ENCODE measurements at regions not wholly inside any gene's neighbourhood (a gene's known extent, or its start where the extent isn't known, plus 50 kb on each side); places are given as distances from the start of the nearest gene placed in this dataset.

GRCh38 chr1:170819781-170820180 lies 115.6 kb upstream of the MROH9 start:
- H3K27me3 ChIP-seq = no peaks in the 10 kb centered on the region
- H3K9me3 ChIP-seq = no peaks in the 10 kb centered on the region
- DNase-seq = no peak
- H3K36me3 ChIP-seq = no peaks in the 10 kb centered on the region
- no peak overlapping the region for H3K4me3 ChIP-seq (ENCODE audit: low read depth, low read length)
- H3K4me1 ChIP-seq = no peaks in the 10 kb centered on the region
- TF ChIP-seq, protein P1, sequence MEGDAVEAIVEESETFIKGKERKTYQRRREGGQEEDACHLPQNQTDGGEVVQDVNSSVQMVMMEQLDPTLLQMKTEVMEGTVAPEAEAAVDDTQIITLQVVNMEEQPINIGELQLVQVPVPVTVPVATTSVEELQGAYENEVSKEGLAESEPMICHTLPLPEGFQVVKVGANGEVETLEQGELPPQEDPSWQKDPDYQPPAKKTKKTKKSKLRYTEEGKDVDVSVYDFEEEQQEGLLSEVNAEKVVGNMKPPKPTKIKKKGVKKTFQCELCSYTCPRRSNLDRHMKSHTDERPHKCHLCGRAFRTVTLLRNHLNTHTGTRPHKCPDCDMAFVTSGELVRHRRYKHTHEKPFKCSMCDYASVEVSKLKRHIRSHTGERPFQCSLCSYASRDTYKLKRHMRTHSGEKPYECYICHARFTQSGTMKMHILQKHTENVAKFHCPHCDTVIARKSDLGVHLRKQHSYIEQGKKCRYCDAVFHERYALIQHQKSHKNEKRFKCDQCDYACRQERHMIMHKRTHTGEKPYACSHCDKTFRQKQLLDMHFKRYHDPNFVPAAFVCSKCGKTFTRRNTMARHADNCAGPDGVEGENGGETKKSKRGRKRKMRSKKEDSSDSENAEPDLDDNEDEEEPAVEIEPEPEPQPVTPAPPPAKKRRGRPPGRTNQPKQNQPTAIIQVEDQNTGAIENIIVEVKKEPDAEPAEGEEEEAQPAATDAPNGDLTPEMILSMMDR (IDR thresholded peaks at IDR 0.05; ENCODE audit: low read depth, low read length) = no peak

DNA sequence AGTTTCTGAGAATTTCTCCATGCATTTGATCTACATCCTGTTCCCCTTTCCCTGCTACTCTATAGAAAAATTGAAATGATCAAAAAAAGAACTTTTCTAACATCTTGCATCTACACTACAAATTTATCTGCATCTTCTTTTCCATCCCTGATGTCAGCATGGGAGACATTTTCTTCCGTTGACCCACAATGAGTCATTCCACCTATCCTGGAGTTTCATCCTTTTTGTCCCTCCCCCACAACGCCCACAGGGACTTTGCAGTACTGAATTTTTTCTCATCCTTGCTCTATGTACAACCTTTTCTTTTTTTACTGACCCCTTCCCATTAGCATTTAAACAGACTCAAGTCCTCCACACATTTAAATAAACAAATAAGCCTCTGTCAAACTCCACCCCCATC lies 112.2 kb upstream of the MROH9 start:
- H3K4me1 ChIP-seq = no peaks in the 10 kb centered on the region
- no peaks in the 10 kb centered on the region for H3K27me3 ChIP-seq
- DNase-seq = no peak

DNA sequence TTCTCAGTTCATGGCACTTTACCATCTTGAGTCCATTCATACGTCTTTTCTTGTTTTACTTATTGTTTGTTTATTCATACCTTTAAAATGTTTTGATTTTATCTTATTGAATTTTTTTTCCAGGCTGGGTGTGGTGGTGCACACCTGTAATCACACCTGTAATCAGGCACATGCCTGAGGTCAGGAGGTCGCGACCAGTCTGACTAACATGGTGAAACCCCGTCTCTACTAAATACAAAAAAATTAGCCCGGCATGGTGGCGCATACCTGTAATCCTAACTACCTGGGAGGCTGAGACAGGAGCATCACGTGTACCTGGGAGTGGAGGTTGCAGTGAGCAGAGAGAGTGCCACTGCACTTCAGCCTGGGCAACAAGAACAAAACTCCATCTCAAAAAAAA lies 104.1 kb upstream of the MROH9 start:
- TF ChIP-seq, protein P1 (IDR thresholded peaks at IDR 0.05; ENCODE audit: low read depth, low read length) = no peak
- no peak for DNase-seq
- Histone ChIP-seq H3K4me1 (no peaks in the 10 kb centered on the region), H3K27me3 (no peaks in the 10 kb centered on the region), H3K9me3 (no peaks in the 10 kb centered on the region), H3K4me3 (ENCODE audit: low read depth, low read length) (no peak overlapping the region), H3K36me3 (no peaks in the 10 kb centered on the region)

More for the DNA sequence above, 112.2 kb upstream of the MROH9 start:
- no peaks in the 10 kb centered on the region for H3K36me3 ChIP-seq
- H3K9me3 ChIP-seq = no peaks in the 10 kb centered on the region
- TF ChIP-seq, protein P1 (IDR thresholded peaks at IDR 0.05; ENCODE audit: low read depth, low read length) = no peak
- H3K4me3 ChIP-seq (ENCODE audit: low read depth, low read length) = no peak overlapping the region

GRCh38 chr1:170836141-170836540 lies 99.2 kb upstream of the MROH9 start:
- DNase-seq = no peak
- TF ChIP-seq, protein P1 (IDR thresholded peaks at IDR 0.05; ENCODE audit: low read depth, low read length) = no peak
- H3K36me3 ChIP-seq = no peaks in the 10 kb centered on the region

DNA sequence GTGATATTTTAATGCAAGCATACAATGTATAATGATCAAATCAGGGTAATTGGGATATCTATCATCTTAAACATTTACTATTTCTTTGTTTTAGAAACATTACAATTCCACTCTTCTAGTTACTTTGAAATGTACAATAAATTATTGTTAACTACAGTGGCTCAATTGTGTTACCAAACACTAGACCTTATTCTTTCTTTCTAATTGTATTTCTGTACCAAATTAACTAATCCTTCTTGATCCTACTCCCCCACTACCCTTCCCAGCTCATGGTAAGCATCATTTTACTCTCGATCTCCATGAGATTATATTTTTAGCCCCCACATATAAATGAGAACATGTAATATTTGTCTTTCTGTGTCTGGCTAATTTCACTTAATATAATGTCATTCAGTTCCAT lies 95.0 kb upstream of the MROH9 start:
- H3K36me3 ChIP-seq = no peaks in the 10 kb centered on the region
- no peak for DNase-seq
- no peaks in the 10 kb centered on the region for H3K4me1 ChIP-seq
- H3K27me3 ChIP-seq = no peaks in the 10 kb centered on the region
- TF ChIP-seq, protein P1 (IDR thresholded peaks at IDR 0.05; ENCODE audit: low read depth, low read length) = no peak
- no peaks in the 10 kb centered on the region for H3K9me3 ChIP-seq
- no peak overlapping the region for H3K4me3 ChIP-seq (ENCODE audit: low read depth, low read length)

More at GRCh38 chr1:170836141-170836540, 99.2 kb upstream of the MROH9 start:
- no peak overlapping the region for H3K4me3 ChIP-seq (ENCODE audit: low read depth, low read length)
- no peaks in the 10 kb centered on the region for H3K4me1 ChIP-seq
- H3K9me3 ChIP-seq = no peaks in the 10 kb centered on the region
- no peaks in the 10 kb centered on the region for H3K27me3 ChIP-seq

GRCh38 chr1:170853302-170853701 lies 82.0 kb upstream of the MROH9 start:
- Histone ChIP-seq H3K36me3 (no peaks in the 10 kb centered on the region), H3K4me1 (no peaks in the 10 kb centered on the region), H3K9me3 (no peaks in the 10 kb centered on the region), H3K27me3 (no peaks in the 10 kb centered on the region), H3K4me3 (ENCODE audit: low read depth, low read length) (no peak overlapping the region)
- TF ChIP-seq, protein P1 (IDR thresholded peaks at IDR 0.05; ENCODE audit: low read depth, low read length) = no peak
- no peak for DNase-seq
